ENCODE measurements at regions not wholly inside any gene's neighbourhood (a gene's known extent, or its start where the extent isn't known, plus 50 kb on each side); places are given as distances from the start of the nearest gene placed in this dataset.
"Not testable (repeated sequence)": the region's sequence is repeated elsewhere in the genome, so short reads cannot be mapped to it uniquely, and the experiment has no call there.

DNA sequence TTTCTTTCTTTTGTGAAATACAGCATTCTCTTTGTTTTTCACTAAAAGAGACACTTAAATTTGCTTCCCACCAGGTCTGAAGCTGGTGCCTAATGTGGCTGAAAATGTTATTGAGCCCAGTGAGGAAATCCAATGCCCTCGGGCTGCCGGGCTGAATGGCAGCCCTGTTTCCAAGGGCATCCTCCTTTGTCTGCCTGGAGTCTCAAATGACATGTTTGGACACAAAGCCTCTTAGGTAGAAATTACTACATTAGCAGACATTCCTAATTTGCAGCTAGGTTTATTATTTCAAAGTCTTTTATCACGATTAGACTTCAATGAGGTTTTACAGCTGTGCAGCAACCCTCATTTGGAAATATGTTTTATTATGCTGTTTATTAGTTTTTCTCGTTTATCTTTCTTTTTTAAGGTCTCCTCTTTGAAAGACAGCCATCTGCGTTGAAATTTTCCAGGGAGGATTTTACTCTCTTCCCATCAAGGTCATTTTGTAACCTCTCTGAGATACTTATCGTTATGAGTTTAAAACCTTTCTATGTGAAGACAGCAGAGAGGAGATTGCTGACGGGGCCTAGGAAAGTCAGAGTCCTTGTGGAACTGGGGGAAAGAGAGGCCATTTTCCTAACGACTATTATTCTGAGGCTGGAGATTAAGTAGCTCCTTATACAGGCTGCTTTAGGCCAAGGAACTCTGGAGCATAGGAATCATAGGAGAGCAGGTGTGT lies 59.0 kb upstream of the ZNF532 start:
- no peak overlapping the region for H3K27ac Mint-ChIP-seq
- no peak overlapping the region for H3K4me3 Mint-ChIP-seq
- ATAC-seq (replicated peaks), result no peak
- peaks cover 5 to 11% of the 10 kb centered on the region in 2 donors for H3K4me1 Mint-ChIP-seq
- peaks cover 0 to 3% of the 10 kb centered on the region in 2 donors for H3K27me3 Mint-ChIP-seq
- no peak for DNase-seq
- H3K9me3 Mint-ChIP-seq, result peaks cover 0 to 3% of the 10 kb centered on the region in 2 donors
- H3K36me3 Mint-ChIP-seq, result peaks cover 0 to 3% of the 10 kb centered on the region in 2 donors

DNA sequence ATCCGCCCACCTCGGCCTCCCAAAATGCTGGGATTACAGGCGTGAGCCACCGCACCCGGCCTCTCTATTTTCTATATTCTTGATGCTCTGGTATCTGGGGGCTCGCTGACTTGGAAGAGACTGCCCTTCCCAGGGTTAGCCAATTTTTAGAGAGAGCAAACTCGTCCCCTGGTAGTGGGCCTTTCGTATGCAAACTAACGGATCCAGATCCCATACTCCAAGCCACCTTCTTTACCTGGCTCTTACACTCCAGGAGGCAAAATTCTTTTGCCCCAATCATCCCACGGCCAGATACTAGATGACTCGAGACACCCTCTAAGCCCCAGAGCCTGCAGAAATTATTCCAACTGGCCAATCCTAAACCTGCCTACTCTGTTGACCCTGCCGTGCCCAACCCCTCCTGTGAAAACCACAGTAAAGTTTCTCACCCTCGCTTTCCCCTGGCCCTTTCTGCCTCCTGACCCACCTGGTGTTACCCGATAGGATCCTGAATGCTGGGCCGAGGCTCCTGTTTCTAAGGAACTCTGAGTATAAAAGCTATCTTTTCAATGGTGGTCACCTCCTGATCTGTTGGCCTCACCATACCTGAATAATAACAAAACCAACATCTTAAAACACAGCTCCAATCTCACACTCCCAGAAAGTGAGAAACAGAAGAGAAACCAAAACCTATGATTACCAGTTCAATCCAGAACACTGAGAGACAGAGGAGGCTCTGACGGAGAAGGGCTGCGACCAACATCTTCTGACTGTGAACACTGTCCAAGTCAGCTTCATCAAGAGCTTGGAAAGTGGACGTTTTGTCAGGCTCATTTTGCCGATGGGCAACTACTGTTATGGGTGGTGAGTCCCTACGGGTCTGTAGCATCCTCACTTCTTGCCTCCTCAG lies 57.6 kb upstream of the ZNF532 start:
- peaks cover 0 to 3% of the 10 kb centered on the region in 2 donors for H3K36me3 Mint-ChIP-seq
- H3K4me3 Mint-ChIP-seq, result no peak overlapping the region
- peaks cover 0 to 6% of the 10 kb centered on the region in 2 donors for H3K4me1 Mint-ChIP-seq
- ATAC-seq (replicated peaks), result peak; percentile 41
- peaks cover 0 to 3% of the 10 kb centered on the region in 2 donors for H3K9me3 Mint-ChIP-seq
- H3K27me3 Mint-ChIP-seq, result peaks cover 0 to 3% of the 10 kb centered on the region in 2 donors
- H3K27ac Mint-ChIP-seq, result peak overlapping the region; percentile 72
- DNase-seq, result no peak

DNA sequence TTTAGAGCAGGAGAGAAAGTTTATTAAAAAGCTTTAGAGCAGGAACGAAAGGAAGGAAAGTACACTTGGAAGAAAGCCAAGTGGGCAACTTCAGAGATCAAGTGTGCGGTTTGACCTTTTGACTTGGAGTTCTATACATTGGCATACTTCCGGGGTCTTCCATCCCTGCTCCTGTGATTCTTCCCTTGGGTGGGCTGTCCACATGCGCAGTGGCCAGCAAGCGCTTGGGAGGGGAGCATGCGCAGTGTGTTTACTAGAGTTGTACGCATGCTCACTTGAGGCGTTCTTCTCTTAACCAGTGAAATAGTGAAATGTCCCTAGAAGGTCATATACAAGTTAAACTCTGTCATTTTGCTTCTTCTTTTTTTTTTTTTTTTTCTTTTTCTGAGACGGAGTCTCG lies 56.9 kb upstream of the ZNF532 start:
- DNase-seq, result no peak
- no peak overlapping the region for H3K27ac Mint-ChIP-seq
- peaks cover 0 to 3% of the 10 kb centered on the region in 2 donors for H3K36me3 Mint-ChIP-seq
- H3K27me3 Mint-ChIP-seq, result peaks cover 0 to 2% of the 10 kb centered on the region in 2 donors
- peaks cover 0 to 6% of the 10 kb centered on the region in 2 donors for H3K4me1 Mint-ChIP-seq
- no peak for ATAC-seq (replicated peaks)
- H3K4me3 Mint-ChIP-seq, result no peak overlapping the region
- peaks cover 0 to 3% of the 10 kb centered on the region in 2 donors for H3K9me3 Mint-ChIP-seq

GRCh38 chr18:58808349-58808748 lies 56.3 kb upstream of the ZNF532 start:
- DNase-seq (no peak), ATAC-seq (replicated peaks) (no peak)
- Mint-ChIP-seq H3K27me3 (no peaks in the 10 kb centered on the region), H3K4me3 (no peak overlapping the region), H3K27ac (no peak overlapping the region), H3K4me1 (peaks cover 4 to 6% of the 10 kb centered on the region in 2 donors), H3K36me3 (peaks cover 0 to 6% of the 10 kb centered on the region in 2 donors), H3K9me3 (peaks cover 0 to 3% of the 10 kb centered on the region in 2 donors)

DNA sequence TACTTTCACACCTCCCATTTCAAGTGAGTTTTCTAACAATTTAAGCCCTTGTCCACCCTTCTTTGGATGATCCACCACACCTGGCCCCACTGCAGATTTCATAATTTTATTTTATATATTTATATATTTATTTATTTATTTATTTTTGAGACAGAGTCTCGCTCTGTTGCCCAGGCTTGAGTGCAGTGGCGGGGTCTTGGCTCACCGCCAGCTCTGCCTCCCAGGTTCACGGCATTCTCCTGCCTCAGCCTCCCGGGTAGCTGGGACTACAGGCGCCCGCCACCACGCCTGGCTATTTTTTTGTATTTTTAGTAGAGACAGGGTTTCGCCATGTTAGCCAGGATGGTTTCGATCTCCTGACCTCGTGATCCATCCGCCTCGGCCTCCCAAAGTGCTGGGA lies 52.8 kb upstream of the ZNF532 start:
- Mint-ChIP-seq H3K4me1 (peaks cover 16% of the 10 kb centered on the region in 2 donors), H3K27ac (peak overlapping the region; percentile 59), H3K36me3 (peaks cover 5 to 13% of the 10 kb centered on the region in 2 donors)
- H3K9me3 Mint-ChIP-seq; H3K4me3 Mint-ChIP-seq; H3K27me3 Mint-ChIP-seq; DNase-seq; ATAC-seq (replicated peaks): not testable (repeated sequence)

- Mint-ChIP-seq H3K4me3 (no peak overlapping the region), H3K36me3 (peaks cover 5 to 13% of the 10 kb centered on the region in 2 donors), H3K27me3 (peaks cover 0 to 5% of the 10 kb centered on the region in 2 donors), H3K4me1 (peaks cover 10 to 16% of the 10 kb centered on the region in 2 donors), H3K27ac (no peak overlapping the region), H3K9me3 (peaks cover 9% of the 10 kb centered on the region in 2 donors)
- no peak for ATAC-seq (replicated peaks)
- DNase-seq, result no peak
These were observed 51.6 kb upstream of the ZNF532 start for GRCh38 chr18:58813105-58813504.

- DNase-seq (no peak), ATAC-seq (replicated peaks) (peak in 1 of 2 donors; percentile 33)
- no peak overlapping the region for H3K4me3 Mint-ChIP-seq
- peaks cover 9% of the 10 kb centered on the region in 2 donors for H3K9me3 Mint-ChIP-seq
- peak overlapping the region; percentile 73 for H3K27ac Mint-ChIP-seq
- peaks cover 5 to 13% of the 10 kb centered on the region in 2 donors for H3K36me3 Mint-ChIP-seq
- H3K4me1 Mint-ChIP-seq, result peaks cover 10 to 16% of the 10 kb centered on the region in 2 donors
- H3K27me3 Mint-ChIP-seq, result peaks cover 0 to 5% of the 10 kb centered on the region in 2 donors
These were observed 51.0 kb upstream of the ZNF532 start for GRCh38 chr18:58813561-58814225.

- Mint-ChIP-seq H3K4me1 (peaks cover 10 to 20% of the 10 kb centered on the region in 2 donors), H3K9me3 (peaks cover 9% of the 10 kb centered on the region in 2 donors), H3K27me3 (peaks cover 3 to 12% of the 10 kb centered on the region in 2 donors), H3K36me3 (peaks cover 5 to 13% of the 10 kb centered on the region in 2 donors), H3K27ac (no peak overlapping the region), H3K4me3 (no peak overlapping the region)
- ATAC-seq (replicated peaks) (peak; percentile 93 to 94), DNase-seq (peak; percentile 38)
These were observed 50.4 kb upstream of the ZNF532 start for GRCh38 chr18:58814317-58814716.
